22Rv1 (cell line): ENCODE measurements at regions not wholly inside any gene's neighbourhood (a gene's known extent, or its start where the extent isn't known, plus 50 kb on each side); places are given as distances from the start of the nearest gene placed in this dataset.

ENCODE experiments used
- ZFX ChIP-seq: fragments of 450-650 bp; IDR thresholded peaks from 2 replicates; pipeline ENCODE4 v1.6.1; 2017; ENCODE audit warnings: antibody characterized with exemption, borderline replicate concordance
- TF ChIP-seq, protein P1 (sequence below): fragments of 450-650 bp; IDR thresholded peaks from 2 replicates; pipeline ENCODE4 v1.5.1; 2017; ENCODE audit warnings: mild to moderate bottlenecking

DNA sequence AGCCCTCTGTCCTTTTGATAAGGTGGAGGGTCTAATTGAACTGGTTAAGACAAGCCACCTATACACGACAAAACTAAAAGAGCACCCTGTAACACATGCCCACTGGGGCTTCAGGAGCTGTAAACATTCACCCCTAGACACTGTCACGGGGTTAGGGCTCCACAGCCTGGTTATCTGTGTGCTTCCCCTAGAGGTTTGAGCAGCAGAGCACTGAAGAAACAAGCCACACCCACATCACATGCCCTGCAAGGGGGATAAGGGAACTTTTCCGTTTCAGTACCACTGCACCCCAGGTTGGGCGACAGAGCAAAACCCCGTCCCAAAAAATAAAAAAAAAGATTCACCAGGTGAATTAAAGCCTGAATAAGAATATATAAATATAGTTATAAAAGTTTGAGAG is 913.7 kb upstream of the ACVR2A start:
- TF ChIP-seq, protein P1, sequence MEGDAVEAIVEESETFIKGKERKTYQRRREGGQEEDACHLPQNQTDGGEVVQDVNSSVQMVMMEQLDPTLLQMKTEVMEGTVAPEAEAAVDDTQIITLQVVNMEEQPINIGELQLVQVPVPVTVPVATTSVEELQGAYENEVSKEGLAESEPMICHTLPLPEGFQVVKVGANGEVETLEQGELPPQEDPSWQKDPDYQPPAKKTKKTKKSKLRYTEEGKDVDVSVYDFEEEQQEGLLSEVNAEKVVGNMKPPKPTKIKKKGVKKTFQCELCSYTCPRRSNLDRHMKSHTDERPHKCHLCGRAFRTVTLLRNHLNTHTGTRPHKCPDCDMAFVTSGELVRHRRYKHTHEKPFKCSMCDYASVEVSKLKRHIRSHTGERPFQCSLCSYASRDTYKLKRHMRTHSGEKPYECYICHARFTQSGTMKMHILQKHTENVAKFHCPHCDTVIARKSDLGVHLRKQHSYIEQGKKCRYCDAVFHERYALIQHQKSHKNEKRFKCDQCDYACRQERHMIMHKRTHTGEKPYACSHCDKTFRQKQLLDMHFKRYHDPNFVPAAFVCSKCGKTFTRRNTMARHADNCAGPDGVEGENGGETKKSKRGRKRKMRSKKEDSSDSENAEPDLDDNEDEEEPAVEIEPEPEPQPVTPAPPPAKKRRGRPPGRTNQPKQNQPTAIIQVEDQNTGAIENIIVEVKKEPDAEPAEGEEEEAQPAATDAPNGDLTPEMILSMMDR, result no peak
- no peak for TF ChIP-seq ZFX
